Hepatocyte (in vitro differentiated cells): ENCODE measurements at regions not wholly inside any gene's neighbourhood (a gene's known extent, or its start where the extent isn't known, plus 50 kb on each side); places are given as distances from the start of the nearest gene placed in this dataset.

Source experiments
- EZH2 ChIP-seq: fragments of 200-600 bp; sonication (generic); IDR thresholded peaks from 2 replicates; pipeline ENCODE4 v1.6.1; 2016; ENCODE audit warnings: antibody characterized with exemption, mild to moderate bottlenecking, borderline replicate concordance
- EZH2phosphoT487 ChIP-seq: fragments of 200-600 bp; sonication (generic); IDR thresholded peaks from one replicate; pipeline ENCODE4 v1.6.1; 2018; ENCODE audit warnings: antibody characterized with exemption, mild to moderate bottlenecking, low read depth, moderate library complexity; ENCODE audit not compliant: unreplicated experiment, severe bottlenecking
- TF ChIP-seq, protein P1 (sequence below): fragments of 200-600 bp; sonication (generic); IDR thresholded peaks from 2 replicates; pipeline ENCODE4 v1.5.1; 2016; ENCODE audit warnings: antibody characterized with exemption, mild to moderate bottlenecking; ENCODE audit not compliant: poor library complexity

DNA sequence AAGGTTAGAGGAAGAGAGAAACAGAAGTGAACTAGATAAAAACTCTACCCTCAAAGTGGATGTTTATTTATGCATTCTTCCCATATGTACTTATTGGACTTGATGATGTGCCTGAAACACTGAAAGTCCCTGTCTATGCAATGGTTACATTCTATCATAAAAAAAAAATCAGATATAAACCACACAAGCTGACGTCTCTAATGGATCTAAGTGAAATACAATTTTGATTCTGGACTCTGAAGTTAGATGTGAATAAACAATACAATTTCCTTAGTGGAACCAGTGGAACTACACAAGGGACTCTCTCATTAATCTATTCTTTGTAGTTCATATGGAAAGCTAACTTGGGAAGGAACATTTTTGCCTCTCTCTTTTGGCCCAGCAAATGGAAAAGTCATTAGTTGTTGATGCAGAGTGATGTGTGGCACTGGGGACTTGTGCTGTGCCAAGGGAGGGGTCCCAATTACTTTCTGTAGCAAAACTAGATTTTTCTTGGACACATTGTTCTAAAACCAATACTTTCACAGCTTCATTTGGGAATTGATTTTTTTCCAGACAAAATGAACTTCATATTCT, 376.8 kb downstream of the TRIB2 start:
- TF ChIP-seq, protein P1, sequence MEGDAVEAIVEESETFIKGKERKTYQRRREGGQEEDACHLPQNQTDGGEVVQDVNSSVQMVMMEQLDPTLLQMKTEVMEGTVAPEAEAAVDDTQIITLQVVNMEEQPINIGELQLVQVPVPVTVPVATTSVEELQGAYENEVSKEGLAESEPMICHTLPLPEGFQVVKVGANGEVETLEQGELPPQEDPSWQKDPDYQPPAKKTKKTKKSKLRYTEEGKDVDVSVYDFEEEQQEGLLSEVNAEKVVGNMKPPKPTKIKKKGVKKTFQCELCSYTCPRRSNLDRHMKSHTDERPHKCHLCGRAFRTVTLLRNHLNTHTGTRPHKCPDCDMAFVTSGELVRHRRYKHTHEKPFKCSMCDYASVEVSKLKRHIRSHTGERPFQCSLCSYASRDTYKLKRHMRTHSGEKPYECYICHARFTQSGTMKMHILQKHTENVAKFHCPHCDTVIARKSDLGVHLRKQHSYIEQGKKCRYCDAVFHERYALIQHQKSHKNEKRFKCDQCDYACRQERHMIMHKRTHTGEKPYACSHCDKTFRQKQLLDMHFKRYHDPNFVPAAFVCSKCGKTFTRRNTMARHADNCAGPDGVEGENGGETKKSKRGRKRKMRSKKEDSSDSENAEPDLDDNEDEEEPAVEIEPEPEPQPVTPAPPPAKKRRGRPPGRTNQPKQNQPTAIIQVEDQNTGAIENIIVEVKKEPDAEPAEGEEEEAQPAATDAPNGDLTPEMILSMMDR: no peak
- TF ChIP-seq EZH2: no peak
- TF ChIP-seq EZH2phosphoT487: no peak
